Keratinocyte (primary cell): ENCODE measurements at regions not wholly inside any gene's neighbourhood (a gene's known extent, or its start where the extent isn't known, plus 50 kb on each side); places are given as distances from the start of the nearest gene placed in this dataset.

Experiments used
- DNase-seq: peaks from one replicate; pipeline ENCODE4 v3.0.0-alpha.2; 2011; ENCODE audit warnings: low read depth, missing footprints, low spot score
- FAIRE-seq: peaks from 2 replicates; lab custom pipeline; 2011; peaks lifted over from hg19 to GRCh38; lab: Jason Lieb, UNC
- H2AFZ ChIP-seq: 2 replicates; pipeline ENCODE4 v1.6.0; 2012; ENCODE audit warnings: low read length, control low read depth, inconsistent platforms; ENCODE audit not compliant: control insufficient read depth
- H3K27ac ChIP-seq: 2 replicates; pipeline ENCODE4 v1.5.1; 2011; ENCODE audit warnings: low read length; ENCODE audit not compliant: control insufficient read depth, insufficient read depth
- H3K27me3 ChIP-seq: 3 replicates; pipeline ENCODE4 v1.6.0; 2011; ENCODE audit warnings: low read length; ENCODE audit not compliant: control insufficient read depth, insufficient read depth; ENCODE audit errors: extremely low read depth
- H3K36me3 ChIP-seq, 2 experiments: 2 replicates in 1 of 2; 3 replicates in 1 of 2; pipeline ENCODE4 v1.5.1; 2011; ENCODE audit warnings: low read length in 2 of 2, mild to moderate bottlenecking in 1 of 2; ENCODE audit not compliant: control insufficient read depth in 2 of 2, insufficient read depth in 2 of 2; ENCODE audit errors: extremely low read depth in 1 of 2
- H3K4me1 ChIP-seq: 3 replicates; pipeline ENCODE4 v1.5.1; 2011; ENCODE audit warnings: low read length; ENCODE audit not compliant: control insufficient read depth, insufficient read depth; ENCODE audit errors: extremely low read depth
- H3K4me2 ChIP-seq: 3 replicates; pipeline ENCODE4 v1.6.0; 2011; ENCODE audit warnings: low read depth, low read length; ENCODE audit not compliant: control insufficient read depth, insufficient read depth; ENCODE audit errors: extremely low read depth
- H3K4me3 ChIP-seq, 3 experiments: fragments of 200-600 bp in 1 of 3; sonication (generic) in 1 of 3; 2 replicates in 2 of 3; 3 replicates in 1 of 3; pipeline ENCODE4 v1.5.1; 2011 to 2016; ENCODE audit warnings: low read length in 3 of 3, mild to moderate bottlenecking in 3 of 3, control low read depth in 2 of 3, inconsistent platforms in 1 of 3, low read depth in 1 of 3, mixed read lengths in 1 of 3, mixed run types in 1 of 3, moderate library complexity in 1 of 3; ENCODE audit not compliant: control insufficient read depth in 2 of 3, insufficient read depth in 2 of 3; ENCODE audit errors: extremely low read depth in 1 of 3
- H3K79me2 ChIP-seq: 2 replicates; pipeline ENCODE4 v1.6.0; 2012; ENCODE audit warnings: low read length; ENCODE audit not compliant: control insufficient read depth, insufficient read depth
- H3K9ac ChIP-seq: 3 replicates; pipeline ENCODE4 v1.6.0; 2011; ENCODE audit warnings: low read length; ENCODE audit not compliant: control insufficient read depth, insufficient read depth; ENCODE audit errors: extremely low read depth
- H3K9me1 ChIP-seq: 3 replicates; pipeline ENCODE4 v1.6.0; 2011; ENCODE audit warnings: low read length; ENCODE audit not compliant: control insufficient read depth, insufficient read depth; ENCODE audit errors: extremely low read depth
- H3K9me3 ChIP-seq: 2 replicates; pipeline ENCODE4 v1.5.1; 2012; ENCODE audit warnings: low read depth, low read length; ENCODE audit not compliant: control insufficient read depth
- H4K20me1 ChIP-seq: 3 replicates; pipeline ENCODE4 v1.6.0; 2011; ENCODE audit warnings: low read length; ENCODE audit not compliant: control insufficient read depth, insufficient read depth; ENCODE audit errors: extremely low read depth
- EZH2 ChIP-seq: IDR thresholded peaks from one replicate; pipeline ENCODE4 v1.6.1; 2012; ENCODE audit warnings: inconsistent platforms, mild to moderate bottlenecking, low read length, moderate library complexity
- dilution Hi-C: fragments of 300-500 bp; cut with MboI; formaldehyde crosslinking; loops from one replicate; pipeline ENCODE4 v1.7.0; 2020; ENCODE audit warnings: low sequenced_read_pairs; ENCODE audit not compliant: extremely low pct_ligation_motif_present
- TF ChIP-seq, protein P1 (sequence below), 3 experiments: IDR thresholded peaks in 1 of 3; conservative IDR thresholded peaks in 1 of 3; optimal IDR thresholded peaks in 1 of 3; 2 replicates in 2 of 3; 3 replicates in 1 of 3; pipeline versions ENCODE3 to v1.5.1; 2011; ENCODE audit warnings: low read length in 3 of 3, mild to moderate bottlenecking in 3 of 3, moderate library complexity in 2 of 3, control low read depth in 1 of 3, inconsistent platforms in 1 of 3; ENCODE audit not compliant: insufficient read depth in 2 of 3; ENCODE audit errors: extremely low read depth in 1 of 3

DNA sequence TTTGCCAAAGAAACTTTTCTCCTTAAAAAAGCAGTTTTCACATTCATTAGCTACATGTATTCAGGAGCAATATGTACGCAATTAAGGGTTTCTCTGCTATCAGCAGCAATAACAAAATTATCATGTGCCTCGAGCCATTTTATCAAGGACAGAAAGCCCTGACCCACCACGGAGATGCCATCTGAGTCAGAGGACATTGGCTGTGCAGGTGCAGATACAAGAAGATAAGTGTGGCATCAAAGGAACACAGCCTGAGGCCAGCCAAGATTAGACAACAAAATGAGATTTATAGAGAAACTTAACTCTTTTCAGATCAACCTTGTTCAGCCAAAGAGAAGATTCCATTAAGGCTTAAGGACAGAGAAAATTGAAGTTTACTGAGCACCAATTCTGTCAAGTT lies 115.2 kb upstream of the LGSN start:
- dilution Hi-C loops: no loop called here
- no peak for FAIRE-seq
- H3K4me2 ChIP-seq: no peak overlapping the region

DNA sequence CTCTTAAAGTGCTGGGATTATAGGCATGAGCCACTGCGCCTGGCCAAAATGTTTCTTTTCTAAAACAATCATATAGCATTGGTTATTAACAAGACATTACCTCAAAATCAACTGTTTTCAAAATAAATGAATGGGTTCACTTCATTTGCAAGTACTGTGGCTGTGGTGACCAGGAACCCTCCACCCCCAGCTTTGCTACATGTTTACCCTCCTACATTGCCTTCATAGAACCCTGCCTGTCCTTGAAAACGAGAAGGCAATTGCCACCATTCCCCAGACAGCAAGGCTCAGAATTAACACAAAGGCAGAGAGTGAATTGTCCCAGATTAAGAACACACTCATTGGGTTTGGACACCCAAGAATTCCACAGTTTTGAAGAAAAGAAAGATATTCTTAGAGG lies 116.6 kb upstream of the LGSN start:
- H3K4me2 ChIP-seq: no peak overlapping the region
- no peak for TF ChIP-seq EZH2
- TF ChIP-seq, protein P1, sequence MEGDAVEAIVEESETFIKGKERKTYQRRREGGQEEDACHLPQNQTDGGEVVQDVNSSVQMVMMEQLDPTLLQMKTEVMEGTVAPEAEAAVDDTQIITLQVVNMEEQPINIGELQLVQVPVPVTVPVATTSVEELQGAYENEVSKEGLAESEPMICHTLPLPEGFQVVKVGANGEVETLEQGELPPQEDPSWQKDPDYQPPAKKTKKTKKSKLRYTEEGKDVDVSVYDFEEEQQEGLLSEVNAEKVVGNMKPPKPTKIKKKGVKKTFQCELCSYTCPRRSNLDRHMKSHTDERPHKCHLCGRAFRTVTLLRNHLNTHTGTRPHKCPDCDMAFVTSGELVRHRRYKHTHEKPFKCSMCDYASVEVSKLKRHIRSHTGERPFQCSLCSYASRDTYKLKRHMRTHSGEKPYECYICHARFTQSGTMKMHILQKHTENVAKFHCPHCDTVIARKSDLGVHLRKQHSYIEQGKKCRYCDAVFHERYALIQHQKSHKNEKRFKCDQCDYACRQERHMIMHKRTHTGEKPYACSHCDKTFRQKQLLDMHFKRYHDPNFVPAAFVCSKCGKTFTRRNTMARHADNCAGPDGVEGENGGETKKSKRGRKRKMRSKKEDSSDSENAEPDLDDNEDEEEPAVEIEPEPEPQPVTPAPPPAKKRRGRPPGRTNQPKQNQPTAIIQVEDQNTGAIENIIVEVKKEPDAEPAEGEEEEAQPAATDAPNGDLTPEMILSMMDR (optimal IDR thresholded peaks at IDR 0.05 in 1 of 3, IDR thresholded peaks at IDR 0.05 in 1 of 3, conservative IDR thresholded peaks at IDR 0.05 in 1 of 3; ENCODE audit: extremely low read depth in 1 of 3, insufficient read depth in 2 of 3, low read length in 3 of 3): no peak
- no peak for FAIRE-seq
- H3K79me2 ChIP-seq: no peaks in the 10 kb centered on the region
- no peak overlapping the region for H2AFZ ChIP-seq
- dilution Hi-C loops: no loop called here
- no peak overlapping the region for H3K27ac ChIP-seq
- H3K36me3 ChIP-seq: no peaks in the 10 kb centered on the region
- H3K4me1 ChIP-seq: no peaks in the 10 kb centered on the region
- no peak overlapping the region for H3K9ac ChIP-seq
- no peak for DNase-seq
- no peaks in the 10 kb centered on the region for H3K9me3 ChIP-seq
- H3K27me3 ChIP-seq: no peaks in the 10 kb centered on the region
- H3K9me1 ChIP-seq: no peaks in the 10 kb centered on the region
- no peaks in the 10 kb centered on the region for H4K20me1 ChIP-seq
- H3K4me3 ChIP-seq: no peak overlapping the region

More for the DNA sequence above, 115.2 kb upstream of the LGSN start:
- H4K20me1 ChIP-seq: no peaks in the 10 kb centered on the region
- no peaks in the 10 kb centered on the region for H3K9me3 ChIP-seq
- H2AFZ ChIP-seq: no peak overlapping the region
- H3K9ac ChIP-seq: no peak overlapping the region
- no peak for DNase-seq
- H3K4me1 ChIP-seq: no peaks in the 10 kb centered on the region
- H3K27ac ChIP-seq: no peak overlapping the region
- H3K79me2 ChIP-seq: no peaks in the 10 kb centered on the region
- H3K9me1 ChIP-seq: no peaks in the 10 kb centered on the region
- H3K4me3 ChIP-seq: no peak overlapping the region
- TF ChIP-seq, protein P1 (optimal IDR thresholded peaks at IDR 0.05 in 1 of 3, IDR thresholded peaks at IDR 0.05 in 1 of 3, conservative IDR thresholded peaks at IDR 0.05 in 1 of 3; ENCODE audit: extremely low read depth in 1 of 3, insufficient read depth in 2 of 3, low read length in 3 of 3): no peak
- TF ChIP-seq EZH2: no peak
- no peaks in the 10 kb centered on the region for H3K36me3 ChIP-seq
- no peaks in the 10 kb centered on the region for H3K27me3 ChIP-seq
